Vagina (tissue), 2 donors: ENCODE measurements at regions not wholly inside any gene's neighbourhood (a gene's known extent, or its start where the extent isn't known, plus 50 kb on each side); places are given as distances from the start of the nearest gene placed in this dataset.

ENCODE experiments used
- DNase-seq, 2 donors: peaks; one replicate each; pipeline ENCODE4 v3.0.0-alpha.2; 2017; ENCODE audit errors: extremely low spot score in 2 of 2
- H3K27ac ChIP-seq: fragments of 200-600 bp; sonication (generic); one replicate; pipeline ENCODE4 v1.5.1; 2019
- H3K27me3 ChIP-seq: fragments of 200-600 bp; sonication (generic); one replicate; pipeline ENCODE4 v1.5.1; 2019
- H3K36me3 ChIP-seq, 2 donors: fragments of 200-600 bp; sonication (generic); one replicate each; pipeline ENCODE4 v1.5.1; 2017 to 2019
- H3K4me1 ChIP-seq: fragments of 200-600 bp; sonication (generic); one replicate; pipeline ENCODE4 v1.5.1; 2019
- H3K4me3 ChIP-seq, 2 donors: fragments of 200-600 bp; sonication (generic); 1 replicate in 1 of 2; 2 replicates in 1 of 2; pipeline ENCODE4 v1.5.1; 2016 to 2019
- H3K9me3 ChIP-seq: fragments of 200-600 bp; sonication (generic); one replicate; pipeline ENCODE4 v1.5.1; 2019
- POLR2A ChIP-seq, 2 donors: fragments of 450-650 bp; IDR thresholded peaks; one replicate each; pipeline ENCODE4 v1.6.1; 2017; ENCODE audit warnings: antibody characterized with exemption in 2 of 2, mild to moderate bottlenecking in 2 of 2, moderate library complexity in 2 of 2
- POLR2AphosphoS5 ChIP-seq, 2 donors: sonication (generic); formaldehyde crosslinking; IDR thresholded peaks; one replicate each; pipeline ENCODE4 v1.9.0; 2017; ENCODE audit warnings: antibody characterized with exemption in 2 of 2, mild to moderate bottlenecking in 2 of 2, low read depth in 1 of 2; ENCODE audit not compliant: insufficient read depth in 1 of 2
- intact Hi-C: fragments of 100-400 bp; cut with DNase I; formaldehyde crosslinking; loops from one replicate; pipeline ENCODE4 v1.15.1; 2023
- TF ChIP-seq, protein P1 (sequence below), 3 experiments: fragments of 450-650 bp in 2 of 3; fragments of 200-600 bp in 1 of 3; sonication (generic) in 1 of 3; IDR thresholded peaks; one replicate each; pipeline ENCODE4 v1.5.1; 2017 to 2019; ENCODE audit warnings: antibody characterized with exemption in 3 of 3, mild to moderate bottlenecking in 2 of 3, moderate library complexity in 2 of 3

DNA sequence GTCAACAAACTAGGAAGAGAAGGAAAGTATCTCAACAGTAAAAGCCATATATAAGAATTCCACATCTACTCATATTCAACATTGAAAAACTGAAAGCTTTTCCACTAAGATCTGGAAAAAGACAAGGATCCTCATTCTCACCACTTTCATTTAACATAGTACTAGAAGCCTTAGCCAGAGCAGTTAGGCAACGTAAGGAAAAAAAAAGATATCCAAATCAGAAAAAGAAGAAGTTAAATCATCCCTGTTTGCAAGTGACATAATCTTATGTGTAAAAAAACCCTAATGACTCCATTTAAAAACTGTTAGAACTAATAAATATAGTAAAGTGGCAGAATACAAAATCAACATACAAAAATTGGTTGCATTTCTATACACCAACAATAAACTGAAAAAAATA is 426.2 kb downstream of the BCAT1 start:
- H3K36me3 ChIP-seq: no peaks in the 10 kb centered on the region
- H3K4me3 ChIP-seq: no peak overlapping the region
- H3K27ac ChIP-seq: no peak overlapping the region
- H3K9me3 ChIP-seq: peaks cover 6% of the 10 kb centered on the region
- intact Hi-C loops: no loop called here
- peaks cover 7% of the 10 kb centered on the region for H3K4me1 ChIP-seq
- DNase-seq: no peak
- TF ChIP-seq, protein P1, sequence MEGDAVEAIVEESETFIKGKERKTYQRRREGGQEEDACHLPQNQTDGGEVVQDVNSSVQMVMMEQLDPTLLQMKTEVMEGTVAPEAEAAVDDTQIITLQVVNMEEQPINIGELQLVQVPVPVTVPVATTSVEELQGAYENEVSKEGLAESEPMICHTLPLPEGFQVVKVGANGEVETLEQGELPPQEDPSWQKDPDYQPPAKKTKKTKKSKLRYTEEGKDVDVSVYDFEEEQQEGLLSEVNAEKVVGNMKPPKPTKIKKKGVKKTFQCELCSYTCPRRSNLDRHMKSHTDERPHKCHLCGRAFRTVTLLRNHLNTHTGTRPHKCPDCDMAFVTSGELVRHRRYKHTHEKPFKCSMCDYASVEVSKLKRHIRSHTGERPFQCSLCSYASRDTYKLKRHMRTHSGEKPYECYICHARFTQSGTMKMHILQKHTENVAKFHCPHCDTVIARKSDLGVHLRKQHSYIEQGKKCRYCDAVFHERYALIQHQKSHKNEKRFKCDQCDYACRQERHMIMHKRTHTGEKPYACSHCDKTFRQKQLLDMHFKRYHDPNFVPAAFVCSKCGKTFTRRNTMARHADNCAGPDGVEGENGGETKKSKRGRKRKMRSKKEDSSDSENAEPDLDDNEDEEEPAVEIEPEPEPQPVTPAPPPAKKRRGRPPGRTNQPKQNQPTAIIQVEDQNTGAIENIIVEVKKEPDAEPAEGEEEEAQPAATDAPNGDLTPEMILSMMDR (IDR thresholded peaks at IDR 0.05): no peak
- TF ChIP-seq POLR2A (IDR thresholded peaks at IDR 0.05): no peak
- TF ChIP-seq POLR2AphosphoS5 (IDR thresholded peaks at IDR 0.05; ENCODE audit: insufficient read depth in 1 of 2, low read depth in 1 of 2): no peak
- no peaks in the 10 kb centered on the region for H3K27me3 ChIP-seq

DNA sequence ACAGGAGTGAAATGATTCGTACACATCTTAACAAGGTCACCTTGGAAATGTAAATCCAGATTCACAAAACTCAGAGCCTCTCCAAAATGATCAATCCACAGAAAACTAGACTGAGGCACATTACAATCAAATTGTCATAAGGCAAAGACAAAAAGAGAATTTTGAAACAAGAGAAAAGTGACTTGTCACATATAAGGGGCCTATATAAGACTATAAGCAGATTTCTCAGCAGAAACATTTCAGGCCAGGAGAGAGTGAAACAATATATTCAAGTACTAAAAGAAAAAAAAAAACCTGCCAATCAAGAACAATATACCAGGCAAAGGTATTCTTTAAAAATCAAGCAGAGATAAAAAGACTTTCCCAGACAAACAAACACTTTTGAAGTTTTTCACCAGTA is 429.1 kb downstream of the BCAT1 start:
- no peak for TF ChIP-seq POLR2AphosphoS5 (IDR thresholded peaks at IDR 0.05; ENCODE audit: insufficient read depth in 1 of 2, low read depth in 1 of 2)
- TF ChIP-seq, protein P1 (IDR thresholded peaks at IDR 0.05): no peak
- TF ChIP-seq POLR2A (IDR thresholded peaks at IDR 0.05): no peak
- H3K27me3 ChIP-seq: no peaks in the 10 kb centered on the region
- no peaks in the 10 kb centered on the region for H3K4me1 ChIP-seq
- intact Hi-C loops: no loop called here
- H3K9me3 ChIP-seq: peaks cover 6% of the 10 kb centered on the region
- no peak for DNase-seq
- no peak overlapping the region for H3K4me3 ChIP-seq
- H3K36me3 ChIP-seq: no peaks in the 10 kb centered on the region
- no peak overlapping the region for H3K27ac ChIP-seq

DNA sequence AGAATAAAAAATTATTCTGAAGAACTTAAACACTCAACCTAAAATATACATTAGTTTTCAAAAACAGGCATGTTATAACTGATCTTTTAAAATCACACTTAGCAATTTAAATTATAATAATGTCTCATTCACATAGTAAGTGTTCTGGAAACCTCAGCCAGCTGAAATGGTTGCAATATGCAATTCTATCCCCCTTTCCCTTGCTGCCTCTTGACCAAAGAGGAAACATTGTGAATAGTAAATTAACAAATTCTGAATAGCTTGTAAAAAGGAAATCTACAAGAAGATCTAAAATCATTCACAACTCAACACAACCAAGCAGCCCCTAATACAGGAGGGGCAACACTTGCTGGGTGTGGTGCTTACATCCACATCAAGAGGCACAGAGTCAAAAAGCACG is 431.9 kb downstream of the BCAT1 start:
- no peaks in the 10 kb centered on the region for H3K27me3 ChIP-seq
- intact Hi-C loops: no loop called here
- no peaks in the 10 kb centered on the region for H3K4me1 ChIP-seq
- H3K27ac ChIP-seq: no peak overlapping the region
- H3K36me3 ChIP-seq: no peaks in the 10 kb centered on the region
- TF ChIP-seq, protein P1 (IDR thresholded peaks at IDR 0.05): no peak
- no peak for TF ChIP-seq POLR2AphosphoS5 (IDR thresholded peaks at IDR 0.05; ENCODE audit: insufficient read depth in 1 of 2, low read depth in 1 of 2)
- no peak for TF ChIP-seq POLR2A (IDR thresholded peaks at IDR 0.05)
- H3K9me3 ChIP-seq: peaks cover 6% of the 10 kb centered on the region
- no peak for DNase-seq
- no peak overlapping the region for H3K4me3 ChIP-seq

DNA sequence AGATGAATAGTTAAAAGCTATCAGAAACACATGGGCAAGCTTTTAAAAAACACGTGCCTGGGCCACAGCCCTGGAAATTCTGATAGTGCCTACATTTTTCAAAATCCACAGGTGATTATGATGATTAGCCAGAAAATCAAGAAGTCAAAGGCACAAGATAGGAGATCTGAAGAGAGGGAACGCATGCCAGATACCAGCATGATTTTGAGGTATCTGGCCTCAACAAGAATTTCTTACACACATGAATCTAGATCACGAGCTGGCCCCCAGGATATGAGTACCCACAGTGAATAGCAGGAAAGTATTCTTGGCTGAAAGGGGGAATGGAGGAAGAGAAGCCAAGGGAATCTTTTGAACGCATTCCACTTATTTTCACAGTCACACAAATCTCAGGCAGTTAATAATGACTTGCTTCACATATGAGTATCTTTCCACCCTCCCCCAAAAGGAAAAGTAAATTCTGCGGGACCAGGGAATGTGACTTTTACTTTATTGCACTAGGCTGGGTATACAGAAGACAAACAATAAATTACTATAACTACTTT is 438.2 kb downstream of the BCAT1 start:
- no peak for TF ChIP-seq POLR2A (IDR thresholded peaks at IDR 0.05)
- TF ChIP-seq, protein P1 (IDR thresholded peaks at IDR 0.05): no peak
- TF ChIP-seq POLR2AphosphoS5 (IDR thresholded peaks at IDR 0.05; ENCODE audit: insufficient read depth in 1 of 2, low read depth in 1 of 2): no peak
- no peak overlapping the region for H3K4me3 ChIP-seq
- DNase-seq: no peak
- H3K27ac ChIP-seq: no peak overlapping the region
- no peaks in the 10 kb centered on the region for H3K9me3 ChIP-seq
- no peaks in the 10 kb centered on the region for H3K36me3 ChIP-seq
- intact Hi-C loops: no loop called here
- H3K4me1 ChIP-seq: no peaks in the 10 kb centered on the region
- H3K27me3 ChIP-seq: no peaks in the 10 kb centered on the region

DNA sequence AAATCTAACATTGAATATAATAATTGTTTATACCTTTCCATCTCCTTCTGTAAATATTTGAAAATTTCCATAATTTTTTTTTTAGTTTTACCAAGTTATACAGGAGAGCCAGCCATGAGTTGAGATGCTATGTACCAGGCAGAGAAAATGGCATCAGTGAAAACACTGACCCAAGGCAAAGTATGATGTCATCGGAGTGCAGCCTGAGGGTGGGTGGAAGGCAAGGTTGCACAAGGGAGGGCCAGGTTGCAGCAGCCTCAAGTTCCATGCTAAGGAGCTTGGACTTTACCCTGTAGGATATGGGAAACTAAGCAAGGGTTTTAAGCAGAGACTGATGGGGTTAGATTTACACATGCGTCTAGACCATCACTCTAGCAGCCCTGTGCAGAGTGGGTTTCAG is 441.1 kb downstream of the BCAT1 start:
- Histone ChIP-seq H3K27ac (no peak overlapping the region), H3K4me1 (no peaks in the 10 kb centered on the region), H3K9me3 (no peaks in the 10 kb centered on the region), H3K27me3 (no peaks in the 10 kb centered on the region), H3K36me3 (no peaks in the 10 kb centered on the region), H3K4me3 (no peak overlapping the region)
- intact Hi-C loops: no loop called here
- TF ChIP-seq POLR2A (IDR thresholded peaks at IDR 0.05) (no peak), POLR2AphosphoS5 (IDR thresholded peaks at IDR 0.05; ENCODE audit: insufficient read depth in 1 of 2, low read depth in 1 of 2) (no peak)
- TF ChIP-seq, protein P1 (IDR thresholded peaks at IDR 0.05): no peak
- no peak for DNase-seq
